ENCODE measurements at regions not wholly inside any gene's neighbourhood (a gene's known extent, or its start where the extent isn't known, plus 50 kb on each side); places are given as distances from the start of the nearest gene placed in this dataset.

- no peak for TF ChIP-seq POLR2A (IDR thresholded peaks at IDR 0.05)
- TF ChIP-seq CTCF (IDR thresholded peaks at IDR 0.05) = no peak
Observed at GRCh38 chr12:5222729-5223128, 179.1 kb downstream of the KCNA5 start.

All from testis (tissue), 2 donors.